ENCODE measurements at regions not wholly inside any gene's neighbourhood (a gene's known extent, or its start where the extent isn't known, plus 50 kb on each side); places are given as distances from the start of the nearest gene placed in this dataset.

GRCh38 chr18:2486426-2486825 lies 84.9 kb downstream of the METTL4 start:
- no peak for DNase-seq (ENCODE audit: low spot score)
- TF ChIP-seq CTCF (IDR thresholded peaks at IDR 0.05): no peak
- Histone ChIP-seq H3K4me3 (no peak overlapping the region), H3K27ac (no peak overlapping the region)
